AG09309 (cell line): ENCODE measurements at regions not wholly inside any gene's neighbourhood (a gene's known extent, or its start where the extent isn't known, plus 50 kb on each side); places are given as distances from the start of the nearest gene placed in this dataset.

Source experiments
- DNase-seq: peaks from one replicate; pipeline ENCODE4 v3.0.0-alpha.2; 2010; ENCODE audit warnings: low read depth
- H3K4me3 ChIP-seq: 2 replicates; pipeline ENCODE4 v1.5.1; 2011; ENCODE audit warnings: mild to moderate bottlenecking, low read depth, low read length, moderate library complexity; ENCODE audit not compliant: control insufficient read depth
- CTCF ChIP-seq: IDR thresholded peaks from 2 replicates; pipeline ENCODE4 v1.5.1; 2011; ENCODE audit warnings: mild to moderate bottlenecking, low read depth, low read length, inconsistent platforms; ENCODE audit not compliant: insufficient read depth, control insufficient read depth; ENCODE audit errors: missing control alignments

- no peak overlapping the region for H3K4me3 ChIP-seq
- TF ChIP-seq CTCF, result no peak
- DNase-seq, result no peak
Observed at GRCh38 chr3:40827226-40827625, 302.5 kb downstream of the ZNF621 start.

DNA sequence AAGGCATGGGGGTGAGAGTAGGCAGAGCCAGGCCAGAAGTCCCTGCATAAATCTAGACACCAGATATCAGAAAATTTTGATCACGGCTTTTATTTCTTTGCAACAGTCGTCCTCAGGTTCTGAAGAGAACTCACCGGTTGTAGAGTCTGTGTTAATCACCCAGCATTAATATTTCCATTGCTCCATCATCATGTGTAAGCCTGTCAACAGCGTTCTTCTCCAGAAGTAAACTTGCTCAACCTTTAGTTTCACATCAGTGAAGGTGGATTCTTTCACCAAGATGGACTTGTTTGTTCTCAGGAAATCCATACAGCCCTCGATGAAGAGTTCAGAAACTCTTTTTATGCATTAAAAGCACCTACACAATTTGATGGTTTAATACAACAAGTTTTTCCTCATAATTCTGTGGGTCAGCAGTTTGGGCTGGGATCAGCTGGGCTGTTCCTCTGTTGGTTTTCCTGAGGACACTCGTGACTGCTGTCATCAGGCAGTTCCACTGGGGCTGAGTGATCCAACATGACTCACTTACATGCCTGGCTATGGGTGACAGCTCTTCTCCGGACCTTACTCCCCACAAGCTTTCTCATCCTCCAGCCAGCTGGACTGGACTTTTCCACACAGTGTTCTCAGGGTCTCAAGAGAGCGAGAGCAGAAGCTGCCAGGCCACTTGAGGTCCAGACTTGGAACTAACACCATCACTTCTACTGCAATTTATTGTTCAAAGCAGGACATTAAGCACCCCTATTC lies 303.4 kb downstream of the ZNF621 start:
- H3K4me3 ChIP-seq, result no peak overlapping the region
- no peak for DNase-seq
- no peak for TF ChIP-seq CTCF

DNA sequence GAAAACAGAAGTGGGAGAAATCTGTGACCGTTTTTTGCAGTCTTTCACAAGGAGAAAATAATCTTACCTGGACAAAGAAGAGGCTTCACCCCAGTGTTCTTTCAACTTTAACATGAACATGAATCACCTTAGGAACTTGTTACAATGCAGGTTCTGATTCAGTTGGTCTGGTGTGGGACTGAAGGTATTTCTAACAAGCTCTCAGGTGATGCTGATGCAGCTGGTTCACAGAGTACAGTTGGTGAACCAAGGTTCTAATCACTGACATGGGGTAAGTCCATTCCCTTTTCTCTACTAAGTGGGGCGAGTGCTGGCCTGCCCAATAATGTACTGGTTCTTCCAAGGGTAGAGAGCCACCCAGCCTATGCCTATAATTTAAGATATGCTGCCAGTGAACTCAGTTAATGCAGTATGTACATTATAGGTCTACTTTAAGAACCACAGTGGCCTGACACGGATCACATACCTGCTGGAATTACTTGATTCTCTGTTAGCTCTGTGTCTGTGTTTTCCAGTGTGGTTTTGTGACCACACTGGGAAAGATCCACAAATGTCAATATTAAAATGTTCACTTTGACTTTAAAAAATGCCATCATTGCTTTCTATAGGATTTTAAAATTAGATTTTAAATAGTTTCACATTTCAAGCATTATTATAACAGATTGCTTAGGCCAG lies 304.1 kb downstream of the ZNF621 start:
- TF ChIP-seq CTCF, result no peak
- DNase-seq, result no peak
- H3K4me3 ChIP-seq, result no peak overlapping the region

GRCh38 chr3:40829876-40830275 lies 305.1 kb downstream of the ZNF621 start:
- no peak overlapping the region for H3K4me3 ChIP-seq
- TF ChIP-seq CTCF, result no peak
- DNase-seq, result no peak

DNA sequence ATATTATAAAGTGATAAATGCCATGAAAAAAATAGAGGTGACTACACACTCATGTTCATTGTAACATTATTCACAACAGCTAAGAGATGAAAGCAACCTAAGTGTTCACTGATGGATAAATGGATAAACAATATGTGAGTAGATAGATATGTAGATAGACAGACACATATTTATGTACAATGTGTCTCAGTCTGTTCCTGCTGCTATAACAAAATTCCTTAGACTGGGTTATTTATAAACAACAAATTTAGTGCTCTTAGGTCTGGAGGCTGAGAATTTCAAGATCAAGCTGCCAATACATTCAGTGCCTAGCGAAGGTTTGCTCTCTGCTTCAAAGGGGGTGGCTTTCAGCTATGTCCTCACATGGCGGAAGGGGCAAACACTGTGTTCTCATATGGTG lies 312.5 kb downstream of the ZNF621 start:
- H3K4me3 ChIP-seq, result no peak overlapping the region
- TF ChIP-seq CTCF, result no peak
- no peak for DNase-seq

DNA sequence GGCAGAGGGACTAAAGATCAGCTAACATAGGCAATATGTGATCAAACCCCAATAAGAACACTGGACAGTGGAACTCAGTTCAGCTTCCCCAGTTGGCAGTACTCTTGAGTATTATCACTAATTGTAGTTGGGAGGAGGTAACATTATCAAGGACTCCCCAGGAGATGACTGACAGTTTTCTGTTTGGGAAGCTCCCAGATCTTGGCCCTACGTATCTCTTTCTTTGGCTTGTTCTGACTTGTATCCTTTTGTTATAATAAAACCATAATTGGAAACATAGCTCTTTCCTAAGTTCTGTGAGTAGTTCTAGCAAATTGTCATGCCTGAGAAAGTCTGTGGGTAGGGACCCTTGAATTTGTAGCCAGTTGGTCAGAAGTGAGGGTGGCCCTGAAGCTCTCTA lies 316.4 kb downstream of the ZNF621 start:
- DNase-seq, result no peak
- no peak for TF ChIP-seq CTCF

More for the DNA sequence above, 316.4 kb downstream of the ZNF621 start:
- H3K4me3 ChIP-seq, result no peak overlapping the region
